ENCODE measurements at regions not wholly inside any gene's neighbourhood (a gene's known extent, or its start where the extent isn't known, plus 50 kb on each side); places are given as distances from the start of the nearest gene placed in this dataset.

- WGBS, 2 donors: 91 to 96% methylated on average over 3 of the region's 3 CpGs
- no peak for ATAC-seq (ENCODE audit: insufficient read depth, low FRiP score)
- no peaks in the 10 kb centered on the region for H3K36me3 ChIP-seq (ENCODE audit: control insufficient read depth in 4 of 4, insufficient read depth in 4 of 4, low read length in 4 of 4)
Observed at GRCh38 chr5:68983959-68984358, 109.9 kb upstream of the SLC30A5 start.

GRCh38 chr5:68991279-68992084 lies 102.3 kb upstream of the SLC30A5 start:
- WGBS, 2 donors: 98 to 100% methylated on average over 1 of the region's 1 CpG
- Histone ChIP-seq H3K36me3 (ENCODE audit: control insufficient read depth in 4 of 4, insufficient read depth in 4 of 4, low read length in 4 of 4) (no peaks in the 10 kb centered on the region), H3K4me3 (no peak overlapping the region), H3K27me3 (ENCODE audit: control insufficient read depth in 3 of 3, insufficient read depth in 3 of 3, low read length in 2 of 3) (no peaks in the 10 kb centered on the region), H3K4me1 (ENCODE audit: control insufficient read depth in 5 of 5, insufficient read depth in 5 of 5, low read length in 5 of 5) (peaks cover 0 to 10% (median 0%) of the 10 kb centered on the region in 5 donors), H3K9me3 (ENCODE audit: control insufficient read depth in 4 of 4, insufficient read depth in 3 of 4, low read length in 3 of 4) (no peaks in the 10 kb centered on the region), H3K9ac (ENCODE audit: insufficient read depth in 1 of 2, low read length in 2 of 2) (no peak overlapping the region), H3K27ac (ENCODE audit: low read depth in 1 of 2, low read length in 1 of 2) (no peak overlapping the region)
- ATAC-seq (ENCODE audit: insufficient read depth, low FRiP score): no peak
- TF ChIP-seq, protein P1, sequence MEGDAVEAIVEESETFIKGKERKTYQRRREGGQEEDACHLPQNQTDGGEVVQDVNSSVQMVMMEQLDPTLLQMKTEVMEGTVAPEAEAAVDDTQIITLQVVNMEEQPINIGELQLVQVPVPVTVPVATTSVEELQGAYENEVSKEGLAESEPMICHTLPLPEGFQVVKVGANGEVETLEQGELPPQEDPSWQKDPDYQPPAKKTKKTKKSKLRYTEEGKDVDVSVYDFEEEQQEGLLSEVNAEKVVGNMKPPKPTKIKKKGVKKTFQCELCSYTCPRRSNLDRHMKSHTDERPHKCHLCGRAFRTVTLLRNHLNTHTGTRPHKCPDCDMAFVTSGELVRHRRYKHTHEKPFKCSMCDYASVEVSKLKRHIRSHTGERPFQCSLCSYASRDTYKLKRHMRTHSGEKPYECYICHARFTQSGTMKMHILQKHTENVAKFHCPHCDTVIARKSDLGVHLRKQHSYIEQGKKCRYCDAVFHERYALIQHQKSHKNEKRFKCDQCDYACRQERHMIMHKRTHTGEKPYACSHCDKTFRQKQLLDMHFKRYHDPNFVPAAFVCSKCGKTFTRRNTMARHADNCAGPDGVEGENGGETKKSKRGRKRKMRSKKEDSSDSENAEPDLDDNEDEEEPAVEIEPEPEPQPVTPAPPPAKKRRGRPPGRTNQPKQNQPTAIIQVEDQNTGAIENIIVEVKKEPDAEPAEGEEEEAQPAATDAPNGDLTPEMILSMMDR (IDR thresholded peaks at IDR 0.05; ENCODE audit: control extremely low read depth, extremely low read depth): no peak
- no peak for DNase-seq

More at GRCh38 chr5:68983959-68984358, 109.9 kb upstream of the SLC30A5 start:
- no peaks in the 10 kb centered on the region for H3K27me3 ChIP-seq (ENCODE audit: control insufficient read depth in 3 of 3, insufficient read depth in 3 of 3, low read length in 2 of 3)
- H3K4me3 ChIP-seq: no peak overlapping the region
- H3K9ac ChIP-seq (ENCODE audit: insufficient read depth in 1 of 2, low read length in 2 of 2): no peak overlapping the region
- no peak for DNase-seq
- no peak overlapping the region for H3K27ac ChIP-seq (ENCODE audit: low read depth in 1 of 2, low read length in 1 of 2)
- TF ChIP-seq, protein P1 (IDR thresholded peaks at IDR 0.05; ENCODE audit: control extremely low read depth, extremely low read depth): no peak
- no peaks in the 10 kb centered on the region for H3K4me1 ChIP-seq (ENCODE audit: control insufficient read depth in 5 of 5, insufficient read depth in 5 of 5, low read length in 5 of 5)
- no peaks in the 10 kb centered on the region for H3K9me3 ChIP-seq (ENCODE audit: control insufficient read depth in 4 of 4, insufficient read depth in 3 of 4, low read length in 3 of 4)

- WGBS, 2 donors: 70 to 86% methylated on average over 4 of the region's 4 CpGs
- peak in 1 of 3 donors; percentile 27 for DNase-seq
- TF ChIP-seq, protein P1 (IDR thresholded peaks at IDR 0.05; ENCODE audit: control extremely low read depth, extremely low read depth): no peak
- no peak for ATAC-seq (ENCODE audit: insufficient read depth, low FRiP score)
- H3K9me3 ChIP-seq (ENCODE audit: control insufficient read depth in 4 of 4, insufficient read depth in 3 of 4, low read length in 3 of 4): no peaks in the 10 kb centered on the region
- no peak overlapping the region for H3K27ac ChIP-seq (ENCODE audit: low read depth in 1 of 2, low read length in 1 of 2)
- peaks cover 0 to 10% (median 0%) of the 10 kb centered on the region in 5 donors for H3K4me1 ChIP-seq (ENCODE audit: control insufficient read depth in 5 of 5, insufficient read depth in 5 of 5, low read length in 5 of 5)
- no peak overlapping the region for H3K9ac ChIP-seq (ENCODE audit: insufficient read depth in 1 of 2, low read length in 2 of 2)
- no peaks in the 10 kb centered on the region for H3K36me3 ChIP-seq (ENCODE audit: control insufficient read depth in 4 of 4, insufficient read depth in 4 of 4, low read length in 4 of 4)
- no peaks in the 10 kb centered on the region for H3K27me3 ChIP-seq (ENCODE audit: control insufficient read depth in 3 of 3, insufficient read depth in 3 of 3, low read length in 2 of 3)
- H3K4me3 ChIP-seq: no peak overlapping the region
Observed at GRCh38 chr5:68994645-68995044, 99.2 kb upstream of the SLC30A5 start.

Measured in lung (tissue), 11 donors.